Activated naive CD8-positive, alpha-beta T cell treated with anti-CD3 and anti-CD28 coated beads for 36 hours (primary cell): ENCODE measurements at regions not wholly inside any gene's neighbourhood (a gene's known extent, or its start where the extent isn't known, plus 50 kb on each side); places are given as distances from the start of the nearest gene placed in this dataset.
"Not testable (repeated sequence)": the region's sequence is repeated elsewhere in the genome, so short reads cannot be mapped to it uniquely, and the experiment has no call there.

Source experiments
- DNase-seq: peaks from one replicate; pipeline ENCODE4 v3.0.0; 2021
- H3K27ac Mint-ChIP-seq: one replicate; pipeline ENCODE4 v1.8.0; 2022; ENCODE audit warnings: mild to moderate bottlenecking, moderate library complexity, mixed read lengths
- H3K27me3 Mint-ChIP-seq: one replicate; pipeline ENCODE4 v1.8.0; 2022; ENCODE audit warnings: mild to moderate bottlenecking, mixed read lengths
- H3K36me3 Mint-ChIP-seq: one replicate; pipeline ENCODE4 v1.8.0; 2021; ENCODE audit warnings: mild to moderate bottlenecking, mixed read lengths
- H3K4me1 Mint-ChIP-seq: one replicate; pipeline ENCODE4 v1.8.0; 2021; ENCODE audit warnings: mixed read lengths
- H3K4me3 Mint-ChIP-seq: one replicate; pipeline ENCODE4 v1.8.0; 2022; ENCODE audit warnings: mild to moderate bottlenecking, moderate library complexity, mixed read lengths
- H3K9me3 Mint-ChIP-seq: one replicate; pipeline ENCODE4 v1.8.0; 2022; ENCODE audit warnings: mixed read lengths

GRCh38 chr1:194387531-194387930, 1201.1 kb upstream of the B3GALT2 start:
- H3K9me3 Mint-ChIP-seq, result no peaks in the 10 kb centered on the region
- no peaks in the 10 kb centered on the region for H3K4me1 Mint-ChIP-seq
- H3K27me3 Mint-ChIP-seq, result peaks cover 3% of the 10 kb centered on the region
- DNase-seq, result no peak
- H3K4me3 Mint-ChIP-seq, result no peak overlapping the region
- H3K36me3 Mint-ChIP-seq, result no peaks in the 10 kb centered on the region
- no peak overlapping the region for H3K27ac Mint-ChIP-seq

GRCh38 chr1:194378517-194378916, 1192.1 kb upstream of the B3GALT2 start:
- no peak overlapping the region for H3K27ac Mint-ChIP-seq
- DNase-seq, result no peak
- no peaks in the 10 kb centered on the region for H3K9me3 Mint-ChIP-seq
- no peaks in the 10 kb centered on the region for H3K4me1 Mint-ChIP-seq
- H3K4me3 Mint-ChIP-seq, result no peak overlapping the region
- peaks cover 4% of the 10 kb centered on the region for H3K27me3 Mint-ChIP-seq
- no peaks in the 10 kb centered on the region for H3K36me3 Mint-ChIP-seq

GRCh38 chr1:194374649-194375048, 1188.2 kb upstream of the B3GALT2 start:
- Mint-ChIP-seq H3K9me3 (no peaks in the 10 kb centered on the region), H3K4me3 (no peak overlapping the region), H3K27ac (no peak overlapping the region), H3K36me3 (no peaks in the 10 kb centered on the region), H3K27me3 (peaks cover 7% of the 10 kb centered on the region), H3K4me1 (no peaks in the 10 kb centered on the region)
- no peak for DNase-seq

- DNase-seq, result no peak
- Mint-ChIP-seq H3K36me3 (no peaks in the 10 kb centered on the region), H3K4me3 (no peak overlapping the region), H3K27ac (no peak overlapping the region), H3K4me1 (no peaks in the 10 kb centered on the region), H3K27me3 (peaks cover 7% of the 10 kb centered on the region), H3K9me3 (no peaks in the 10 kb centered on the region)
These were observed 1185.9 kb upstream of the B3GALT2 start for GRCh38 chr1:194372266-194372665.

GRCh38 chr1:194369622-194370021, 1183.2 kb upstream of the B3GALT2 start:
- Mint-ChIP-seq H3K4me1 (no peaks in the 10 kb centered on the region), H3K9me3 (no peaks in the 10 kb centered on the region), H3K27ac (no peak overlapping the region), H3K4me3 (no peak overlapping the region), H3K36me3 (no peaks in the 10 kb centered on the region), H3K27me3 (peaks cover 3% of the 10 kb centered on the region)
- DNase-seq, result no peak

GRCh38 chr1:194369060-194369459, 1182.6 kb upstream of the B3GALT2 start:
- Mint-ChIP-seq H3K4me1 (no peaks in the 10 kb centered on the region), H3K4me3 (no peak overlapping the region), H3K9me3 (no peaks in the 10 kb centered on the region), H3K27ac (no peak overlapping the region), H3K36me3 (no peaks in the 10 kb centered on the region), H3K27me3 (peaks cover 3% of the 10 kb centered on the region)
- no peak for DNase-seq

GRCh38 chr1:194367121-194367520, 1180.7 kb upstream of the B3GALT2 start:
- no peaks in the 10 kb centered on the region for H3K9me3 Mint-ChIP-seq
- no peaks in the 10 kb centered on the region for H3K36me3 Mint-ChIP-seq
- no peak overlapping the region for H3K27ac Mint-ChIP-seq
- H3K4me3 Mint-ChIP-seq, result no peak overlapping the region
- peaks cover 3% of the 10 kb centered on the region for H3K27me3 Mint-ChIP-seq
- DNase-seq, result no peak
- no peaks in the 10 kb centered on the region for H3K4me1 Mint-ChIP-seq

GRCh38 chr1:194366705-194367104, 1180.3 kb upstream of the B3GALT2 start:
- no peak overlapping the region for H3K27ac Mint-ChIP-seq
- peaks cover 2% of the 10 kb centered on the region for H3K27me3 Mint-ChIP-seq
- no peak overlapping the region for H3K4me3 Mint-ChIP-seq
- no peak for DNase-seq
- no peaks in the 10 kb centered on the region for H3K4me1 Mint-ChIP-seq
- no peaks in the 10 kb centered on the region for H3K36me3 Mint-ChIP-seq
- H3K9me3 Mint-ChIP-seq, result no peaks in the 10 kb centered on the region

- Mint-ChIP-seq H3K36me3 (no peaks in the 10 kb centered on the region), H3K27ac (no peak overlapping the region), H3K4me3 (no peak overlapping the region), H3K4me1 (no peaks in the 10 kb centered on the region), H3K9me3 (no peaks in the 10 kb centered on the region), H3K27me3 (no peaks in the 10 kb centered on the region)
- no peak for DNase-seq
These were observed 1175.9 kb upstream of the B3GALT2 start for GRCh38 chr1:194362327-194362726.

- Mint-ChIP-seq H3K27ac (no peak overlapping the region), H3K36me3 (no peaks in the 10 kb centered on the region), H3K4me1 (no peaks in the 10 kb centered on the region), H3K4me3 (no peak overlapping the region), H3K9me3 (no peaks in the 10 kb centered on the region), H3K27me3 (no peaks in the 10 kb centered on the region)
- no peak for DNase-seq
These were observed 1175.1 kb upstream of the B3GALT2 start for GRCh38 chr1:194361374-194362131.

GRCh38 chr1:194358208-194358581, 1171.8 kb upstream of the B3GALT2 start:
- no peaks in the 10 kb centered on the region for H3K36me3 Mint-ChIP-seq
- no peaks in the 10 kb centered on the region for H3K27me3 Mint-ChIP-seq
- no peak overlapping the region for H3K4me3 Mint-ChIP-seq

GRCh38 chr1:194357573-194358207, 1171.3 kb upstream of the B3GALT2 start:
- H3K4me1 Mint-ChIP-seq, H3K36me3 Mint-ChIP-seq, H3K9me3 Mint-ChIP-seq, H3K4me3 Mint-ChIP-seq, DNase-seq, H3K27ac Mint-ChIP-seq, H3K27me3 Mint-ChIP-seq: not testable (repeated sequence)

More at GRCh38 chr1:194358208-194358581, 1171.8 kb upstream of the B3GALT2 start:
- Mint-ChIP-seq H3K9me3 (no peaks in the 10 kb centered on the region), H3K4me1 (no peaks in the 10 kb centered on the region), H3K27ac (no peak overlapping the region)
- no peak for DNase-seq

GRCh38 chr1:194355488-194356106, 1169.2 kb upstream of the B3GALT2 start:
- Mint-ChIP-seq H3K36me3 (no peaks in the 10 kb centered on the region), H3K27me3 (no peaks in the 10 kb centered on the region), H3K4me1 (no peaks in the 10 kb centered on the region), H3K9me3 (no peaks in the 10 kb centered on the region), H3K27ac (no peak overlapping the region), H3K4me3 (no peak overlapping the region)
- no peak for DNase-seq

GRCh38 chr1:194353121-194353520, 1166.7 kb upstream of the B3GALT2 start:
- no peaks in the 10 kb centered on the region for H3K9me3 Mint-ChIP-seq
- H3K27me3 Mint-ChIP-seq, result no peaks in the 10 kb centered on the region
- H3K36me3 Mint-ChIP-seq, result no peaks in the 10 kb centered on the region
- no peak overlapping the region for H3K4me3 Mint-ChIP-seq
- no peaks in the 10 kb centered on the region for H3K4me1 Mint-ChIP-seq
- no peak overlapping the region for H3K27ac Mint-ChIP-seq
- DNase-seq, result no peak

GRCh38 chr1:194347200-194347599, 1160.8 kb upstream of the B3GALT2 start:
- H3K27ac Mint-ChIP-seq, result no peak overlapping the region
- no peaks in the 10 kb centered on the region for H3K4me1 Mint-ChIP-seq
- H3K36me3 Mint-ChIP-seq, result no peaks in the 10 kb centered on the region
- no peaks in the 10 kb centered on the region for H3K9me3 Mint-ChIP-seq
- DNase-seq, result no peak
- no peaks in the 10 kb centered on the region for H3K27me3 Mint-ChIP-seq
- H3K4me3 Mint-ChIP-seq, result no peak overlapping the region
